Heart left ventricle (tissue), 13 donors: ENCODE measurements at regions not wholly inside any gene's neighbourhood (a gene's known extent, or its start where the extent isn't known, plus 50 kb on each side); places are given as distances from the start of the nearest gene placed in this dataset.

ENCODE experiments used
- CTCF ChIP-seq, 12 donors: fragments of 200-600 bp; sonication (generic) in 4 of 12; IDR thresholded peaks; one replicate each; pipeline versions ENCODE4 v1.5.0 to v1.8.0; 2018 to 2022; ENCODE audit warnings: antibody characterized with exemption in 12 of 12, mild to moderate bottlenecking in 5 of 12
- POLR2A ChIP-seq, 2 donors: fragments of 450-650 bp; IDR thresholded peaks; one replicate each; pipeline ENCODE4 v1.6.1; 2017; ENCODE audit warnings: antibody characterized with exemption in 2 of 2, mild to moderate bottlenecking in 2 of 2, moderate library complexity in 2 of 2
- donor health status: ischemic (EF 13 %, LVEDD 7.1; RV severe dilation, severe dysfunction).
- donor health status: DM: no; HTN: yes; CAD: no.
- donor health status: DM: no; HTN: no; CAD: no.
- donor health status: ischemic (EF 25% LVEDD 6.9; RV normal size, moderate dysfunction).
- donor health status: ischemic (EF 25% LVEDD 5.7; RV mildly dilated, moderate dysfunction).
- donor health status: ischemic (EF 35%, LVEDD 5.7; RV mildly dilated, moderate dysfunction).
- donor health status: nonischemic (EF 11% LVEDD 7.7; RV severe dilation, severe dysfunction).
- donor health status: DM: yes; HTN: yes; CAD: no.
- donor health status: PGD.
- donor health status: ischemic (EF 29% LVEDD 5.4; RV normal size, mild dysfunction).
- donor health status: nonischemic (EF 23%, LVEDD 6.1; RV moderate dilation, normal function).

- no peak for TF ChIP-seq CTCF (IDR thresholded peaks at IDR 0.05)
- no peak for TF ChIP-seq POLR2A (IDR thresholded peaks at IDR 0.05)
Measured at GRCh38 chr3:487614-488013, 291.1 kb downstream of the CHL1 start.
